GM21390 (cell line): ENCODE measurements at regions not wholly inside any gene's neighbourhood (a gene's known extent, or its start where the extent isn't known, plus 50 kb on each side); places are given as distances from the start of the nearest gene placed in this dataset.
A peak's percentile ranks its signal among the peaks of the same experiment; 100 is the strongest.
"Not testable (repeated sequence)": the region's sequence is repeated elsewhere in the genome, so short reads cannot be mapped to it uniquely, and the experiment has no call there.

Source experiments
- ATAC-seq: cut with Tn5 transposase; IDR thresholded peaks from one replicate; pipeline ENCODE4 v1.9.1; 2021; ENCODE audit not compliant: unreplicated experiment

GRCh38 chr6:137798261-137798660 lies 68.8 kb upstream of the TNFAIP3 start:
- no peak for ATAC-seq

- ATAC-seq: no peak
These were observed 68.2 kb upstream of the TNFAIP3 start for GRCh38 chr6:137798846-137799245.

- ATAC-seq: peak; percentile 71
These were observed 67.0 kb upstream of the TNFAIP3 start for GRCh38 chr6:137799950-137800568.

- ATAC-seq: no peak
These were observed 66.3 kb upstream of the TNFAIP3 start for GRCh38 chr6:137800762-137801161.

GRCh38 chr6:137801352-137802114 lies 65.5 kb upstream of the TNFAIP3 start:
- ATAC-seq: no peak

GRCh38 chr6:137802408-137803182 lies 64.5 kb upstream of the TNFAIP3 start:
- ATAC-seq: no peak

GRCh38 chr6:137804637-137805036 lies 62.4 kb upstream of the TNFAIP3 start:
- ATAC-seq: no peak

GRCh38 chr6:137805622-137806021 lies 61.4 kb upstream of the TNFAIP3 start:
- no peak for ATAC-seq

- ATAC-seq: no peak
These were observed 60.0 kb upstream of the TNFAIP3 start for GRCh38 chr6:137806914-137807682.

- no peak for ATAC-seq
These were observed 58.9 kb upstream of the TNFAIP3 start for GRCh38 chr6:137808191-137808590.

- ATAC-seq: no peak
These were observed 58.2 kb upstream of the TNFAIP3 start for GRCh38 chr6:137808836-137809315.

GRCh38 chr6:137809895-137810553 lies 57.0 kb upstream of the TNFAIP3 start:
- ATAC-seq: not testable (repeated sequence)

GRCh38 chr6:137810554-137811120 lies 56.4 kb upstream of the TNFAIP3 start:
- ATAC-seq: no peak

GRCh38 chr6:137811121-137811915 lies 55.7 kb upstream of the TNFAIP3 start:
- ATAC-seq: peak; percentile 89

GRCh38 chr6:137811916-137812553 lies 55.0 kb upstream of the TNFAIP3 start:
- ATAC-seq: no peak

GRCh38 chr6:137813308-137813970 lies 53.6 kb upstream of the TNFAIP3 start:
- no peak for ATAC-seq

- ATAC-seq: not testable (repeated sequence)
These were observed 53.0 kb upstream of the TNFAIP3 start for GRCh38 chr6:137814030-137814429.

GRCh38 chr6:137815692-137816091 lies 51.4 kb upstream of the TNFAIP3 start:
- no peak for ATAC-seq
